ENCODE measurements at regions not wholly inside any gene's neighbourhood (a gene's known extent, or its start where the extent isn't known, plus 50 kb on each side); places are given as distances from the start of the nearest gene placed in this dataset.

DNA sequence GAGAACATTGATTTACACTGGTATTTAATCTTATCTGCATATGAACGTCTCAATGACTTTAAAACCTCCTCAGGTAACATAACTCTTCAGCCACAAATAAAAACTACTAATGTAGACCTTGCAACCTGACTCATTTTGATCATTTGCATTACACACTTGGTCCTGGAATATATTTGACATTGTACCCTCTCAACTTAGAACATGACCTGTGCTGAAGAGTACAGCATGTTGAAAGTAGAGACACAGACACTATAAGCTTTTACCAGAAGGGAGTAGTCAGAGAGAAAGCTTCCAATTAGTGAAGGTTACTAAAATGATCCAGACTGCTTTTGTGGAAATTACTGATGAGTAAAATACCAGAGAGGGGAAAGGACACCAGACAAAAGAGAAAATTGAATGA is 390.6 kb upstream of the ANO3 start:
- no peak for TF ChIP-seq POLR2AphosphoS5 (IDR thresholded peaks at IDR 0.05)
- TF ChIP-seq, protein P1, sequence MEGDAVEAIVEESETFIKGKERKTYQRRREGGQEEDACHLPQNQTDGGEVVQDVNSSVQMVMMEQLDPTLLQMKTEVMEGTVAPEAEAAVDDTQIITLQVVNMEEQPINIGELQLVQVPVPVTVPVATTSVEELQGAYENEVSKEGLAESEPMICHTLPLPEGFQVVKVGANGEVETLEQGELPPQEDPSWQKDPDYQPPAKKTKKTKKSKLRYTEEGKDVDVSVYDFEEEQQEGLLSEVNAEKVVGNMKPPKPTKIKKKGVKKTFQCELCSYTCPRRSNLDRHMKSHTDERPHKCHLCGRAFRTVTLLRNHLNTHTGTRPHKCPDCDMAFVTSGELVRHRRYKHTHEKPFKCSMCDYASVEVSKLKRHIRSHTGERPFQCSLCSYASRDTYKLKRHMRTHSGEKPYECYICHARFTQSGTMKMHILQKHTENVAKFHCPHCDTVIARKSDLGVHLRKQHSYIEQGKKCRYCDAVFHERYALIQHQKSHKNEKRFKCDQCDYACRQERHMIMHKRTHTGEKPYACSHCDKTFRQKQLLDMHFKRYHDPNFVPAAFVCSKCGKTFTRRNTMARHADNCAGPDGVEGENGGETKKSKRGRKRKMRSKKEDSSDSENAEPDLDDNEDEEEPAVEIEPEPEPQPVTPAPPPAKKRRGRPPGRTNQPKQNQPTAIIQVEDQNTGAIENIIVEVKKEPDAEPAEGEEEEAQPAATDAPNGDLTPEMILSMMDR (IDR thresholded peaks at IDR 0.05): no peak
- no peak for TF ChIP-seq POLR2A (IDR thresholded peaks at IDR 0.05)
